H1 (cell line): ENCODE measurements at regions not wholly inside any gene's neighbourhood (a gene's known extent, or its start where the extent isn't known, plus 50 kb on each side); places are given as distances from the start of the nearest gene placed in this dataset.

ENCODE experiments used
- CHD7 ChIP-seq: fragments of 300-600 bp; sonication (generic); IDR thresholded peaks from 2 replicates; pipeline ENCODE4 v1.7.1; 2012; ENCODE audit warnings: low read length, moderate library complexity, mild to moderate bottlenecking, inconsistent platforms; ENCODE audit not compliant: insufficient replicate concordance
- GABPA ChIP-seq: IDR thresholded peaks from 2 replicates; pipeline ENCODE4 v1.6.1; 2011; ENCODE audit warnings: mild to moderate bottlenecking, low read length, moderate library complexity, borderline replicate concordance; ENCODE audit not compliant: insufficient read depth
- GTF2F1 ChIP-seq: IDR thresholded peaks from 2 replicates; pipeline ENCODE4 v1.6.1; 2012; ENCODE audit warnings: low read depth, low read length, improper control_type of control experiment, borderline replicate concordance
- RAD21 ChIP-seq, 2 experiments: IDR thresholded peaks in 1 of 2; conservative IDR thresholded peaks in 1 of 2; 2 replicates each; pipeline ENCODE4 v1.6.1; 2011; ENCODE audit warnings: low read depth in 2 of 2, low read length in 2 of 2, improper control_type of control experiment in 1 of 2, inconsistent platforms in 1 of 2, mild to moderate bottlenecking in 1 of 2, moderate library complexity in 1 of 2
- SRF ChIP-seq: IDR thresholded peaks from 2 replicates; pipeline ENCODE4 v1.6.1; 2011; ENCODE audit warnings: mild to moderate bottlenecking, low read depth, low read length, moderate library complexity
- TAF1 ChIP-seq: IDR thresholded peaks from 2 replicates; pipeline ENCODE4 v1.6.1; 2011; ENCODE audit warnings: mild to moderate bottlenecking, low read depth, low read length

- TF ChIP-seq CHD7, result no peak
- TF ChIP-seq GTF2F1, result no peak
- no peak for TF ChIP-seq RAD21 (IDR thresholded peaks at IDR 0.05 in 1 of 2, conservative IDR thresholded peaks at IDR 0.05 in 1 of 2; ENCODE audit: low read depth in 2 of 2, low read length in 2 of 2)
- TF ChIP-seq SRF, result no peak
- TF ChIP-seq GABPA, result no peak
- no peak for TF ChIP-seq TAF1
Observed at GRCh38 chr3:80051602-80051962, 283.8 kb upstream of the ROBO1 start (continued).
